ENCODE measurements at regions not wholly inside any gene's neighbourhood (a gene's known extent, or its start where the extent isn't known, plus 50 kb on each side); places are given as distances from the start of the nearest gene placed in this dataset.

GRCh38 chr20:52619101-52619500, 353.1 kb upstream of the TSHZ2 start:
- TF ChIP-seq NR2C2 (CRISPR knock-in tag; IDR thresholded peaks at IDR 0.05; ENCODE audit: borderline replicate concordance) (no peak), NCOA1 (CRISPR knock-in tag; IDR thresholded peaks at IDR 0.05) (no peak), POLR2AphosphoS5 (IDR thresholded peaks at IDR 0.05; ENCODE audit: low read depth, low read length) (no peak), ZNF589 (CRISPR knock-in tag; conservative IDR thresholded peaks at IDR 0.05) (no peak), ZBTB37 (CRISPR knock-in tag; IDR thresholded peaks at IDR 0.05) (no peak), CEBPB (IDR thresholded peaks at IDR 0.05; ENCODE audit: borderline replicate concordance, low read depth, low read length) (no peak)
- TF ChIP-seq, protein P1, sequence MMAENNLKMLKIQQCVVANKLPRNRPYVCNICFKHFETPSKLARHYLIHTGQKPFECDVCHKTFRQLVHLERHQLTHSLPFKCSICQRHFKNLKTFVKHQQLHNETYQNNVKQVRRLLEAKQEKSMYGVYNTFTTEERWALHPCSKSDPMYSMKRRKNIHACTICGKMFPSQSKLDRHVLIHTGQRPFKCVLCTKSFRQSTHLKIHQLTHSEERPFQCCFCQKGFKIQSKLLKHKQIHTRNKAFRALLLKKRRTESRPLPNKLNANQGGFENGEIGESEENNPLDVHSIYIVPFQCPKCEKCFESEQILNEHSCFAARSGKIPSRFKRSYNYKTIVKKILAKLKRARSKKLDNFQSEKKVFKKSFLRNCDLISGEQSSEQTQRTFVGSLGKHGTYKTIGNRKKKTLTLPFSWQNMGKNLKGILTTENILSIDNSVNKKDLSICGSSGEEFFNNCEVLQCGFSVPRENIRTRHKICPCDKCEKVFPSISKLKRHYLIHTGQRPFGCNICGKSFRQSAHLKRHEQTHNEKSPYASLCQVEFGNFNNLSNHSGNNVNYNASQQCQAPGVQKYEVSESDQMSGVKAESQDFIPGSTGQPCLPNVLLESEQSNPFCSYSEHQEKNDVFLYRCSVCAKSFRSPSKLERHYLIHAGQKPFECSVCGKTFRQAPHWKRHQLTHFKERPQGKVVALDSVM (CRISPR knock-in tag; IDR thresholded peaks at IDR 0.05): no peak
- TF ChIP-seq, protein P2, sequence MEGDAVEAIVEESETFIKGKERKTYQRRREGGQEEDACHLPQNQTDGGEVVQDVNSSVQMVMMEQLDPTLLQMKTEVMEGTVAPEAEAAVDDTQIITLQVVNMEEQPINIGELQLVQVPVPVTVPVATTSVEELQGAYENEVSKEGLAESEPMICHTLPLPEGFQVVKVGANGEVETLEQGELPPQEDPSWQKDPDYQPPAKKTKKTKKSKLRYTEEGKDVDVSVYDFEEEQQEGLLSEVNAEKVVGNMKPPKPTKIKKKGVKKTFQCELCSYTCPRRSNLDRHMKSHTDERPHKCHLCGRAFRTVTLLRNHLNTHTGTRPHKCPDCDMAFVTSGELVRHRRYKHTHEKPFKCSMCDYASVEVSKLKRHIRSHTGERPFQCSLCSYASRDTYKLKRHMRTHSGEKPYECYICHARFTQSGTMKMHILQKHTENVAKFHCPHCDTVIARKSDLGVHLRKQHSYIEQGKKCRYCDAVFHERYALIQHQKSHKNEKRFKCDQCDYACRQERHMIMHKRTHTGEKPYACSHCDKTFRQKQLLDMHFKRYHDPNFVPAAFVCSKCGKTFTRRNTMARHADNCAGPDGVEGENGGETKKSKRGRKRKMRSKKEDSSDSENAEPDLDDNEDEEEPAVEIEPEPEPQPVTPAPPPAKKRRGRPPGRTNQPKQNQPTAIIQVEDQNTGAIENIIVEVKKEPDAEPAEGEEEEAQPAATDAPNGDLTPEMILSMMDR (CRISPR knock-in tag; IDR thresholded peaks at IDR 0.05): no peak
